Thoracic aorta (tissue), 2 donors: ENCODE measurements at regions not wholly inside any gene's neighbourhood (a gene's known extent, or its start where the extent isn't known, plus 50 kb on each side); places are given as distances from the start of the nearest gene placed in this dataset.

ENCODE experiments used
- ATAC-seq: fragments of 150-250 bp; one replicate; pipeline ENCODE4 v1.8.0; 2017; ENCODE audit warnings: low read depth; ENCODE audit not compliant: insufficient number of reproducible peaks, low FRiP score
- DNase-seq: peaks from one replicate; pipeline ENCODE4 v3.0.0-alpha.2; 2020; ENCODE audit warnings: low spot score
- H3K27ac ChIP-seq, 2 donors: fragments of 200-600 bp; sonication (generic); 1 replicate in 1 of 2; 2 replicates in 1 of 2; pipeline ENCODE4 v1.5.1; 2016; ENCODE audit warnings: mild to moderate bottlenecking in 2 of 2, moderate library complexity in 2 of 2
- H3K27me3 ChIP-seq: fragments of 200-600 bp; sonication (generic); replicated peaks from 2 replicates; pipeline ENCODE4 v1.6.0; 2016; ENCODE audit warnings: mild to moderate bottlenecking; ENCODE audit not compliant: insufficient read depth
- H3K36me3 ChIP-seq: fragments of 200-600 bp; sonication (generic); one replicate; pipeline ENCODE4 v1.5.1; 2016
- H3K4me1 ChIP-seq, 2 donors: fragments of 200-600 bp; sonication (generic); 1 replicate in 1 of 2; 2 replicates in 1 of 2; pipeline versions ENCODE4 v1.5.1 to v1.6.0; 2016; ENCODE audit warnings: low read depth in 2 of 2, mild to moderate bottlenecking in 1 of 2; ENCODE audit not compliant: control insufficient read depth in 1 of 2
- H3K4me3 ChIP-seq: fragments of 200-600 bp; sonication (generic); 2 replicates; pipeline ENCODE4 v1.5.1; 2016; ENCODE audit warnings: mild to moderate bottlenecking
- H3K9me3 ChIP-seq: fragments of 200-600 bp; sonication (generic); 2 replicates; pipeline ENCODE4 v1.5.1; 2016
- CTCF ChIP-seq: fragments of 200-600 bp; sonication (generic); IDR thresholded peaks from one replicate; pipeline ENCODE4 v1.5.1; 2019; ENCODE audit warnings: antibody characterized with exemption

GRCh38 chr5:90112033-90112692 lies 297.4 kb downstream of the CETN3 start:
- H3K9me3 ChIP-seq, result no peaks in the 10 kb centered on the region
- H3K4me3 ChIP-seq, result peak overlapping the region; percentile 53
- no peaks in the 10 kb centered on the region for H3K36me3 ChIP-seq
- H3K27ac ChIP-seq, result peak overlapping the region; percentile 43 to 46
- no peak for DNase-seq
- no peak for ATAC-seq
- no peaks in the 10 kb centered on the region for H3K27me3 ChIP-seq
- no peak for TF ChIP-seq CTCF
- peaks cover 8 to 21% of the 10 kb centered on the region in 2 donors for H3K4me1 ChIP-seq

- Histone ChIP-seq H3K9me3 (no peaks in the 10 kb centered on the region), H3K27me3 (no peaks in the 10 kb centered on the region), H3K4me3 (peak overlapping the region; percentile 53), H3K36me3 (no peaks in the 10 kb centered on the region), H3K27ac (peak overlapping the region; percentile 43 to 46), H3K4me1 (peaks cover 8 to 21% of the 10 kb centered on the region in 2 donors)
- ATAC-seq (no peak), DNase-seq (no peak)
- TF ChIP-seq CTCF, result no peak
Measured at GRCh38 chr5:90111364-90112032, 298.1 kb downstream of the CETN3 start.

GRCh38 chr5:90109285-90109684 lies 300.3 kb downstream of the CETN3 start:
- peaks cover 8 to 21% of the 10 kb centered on the region in 2 donors for H3K4me1 ChIP-seq
- no peak overlapping the region for H3K4me3 ChIP-seq
- no peak for DNase-seq
- ATAC-seq, result no peak
- H3K27ac ChIP-seq, result no peak overlapping the region
- no peak for TF ChIP-seq CTCF
- no peaks in the 10 kb centered on the region for H3K27me3 ChIP-seq
- H3K36me3 ChIP-seq, result no peaks in the 10 kb centered on the region
- H3K9me3 ChIP-seq, result no peaks in the 10 kb centered on the region

- Histone ChIP-seq H3K27ac (peak overlapping the region in 1 of 2 donors; percentile 20), H3K4me1 (peaks cover 0 to 11% of the 10 kb centered on the region in 2 donors)
- ATAC-seq, result no peak
Measured at GRCh38 chr5:90099099-90099498, 310.5 kb downstream of the CETN3 start.

More at GRCh38 chr5:90099099-90099498, 310.5 kb downstream of the CETN3 start:
- Histone ChIP-seq H3K4me3 (no peak overlapping the region), H3K27me3 (no peaks in the 10 kb centered on the region), H3K36me3 (no peaks in the 10 kb centered on the region), H3K9me3 (no peaks in the 10 kb centered on the region)
- no peak for DNase-seq
- no peak for TF ChIP-seq CTCF
